OCI-LY3 (cell line): ENCODE measurements at regions not wholly inside any gene's neighbourhood (a gene's known extent, or its start where the extent isn't known, plus 50 kb on each side); places are given as distances from the start of the nearest gene placed in this dataset.

Source experiments
- H2AFZ ChIP-seq: fragments of 200-600, 300-600 bp; shearing (Covaris generic); 2 replicates; pipeline ENCODE4 v1.6.0; 2014; ENCODE audit warnings: antibody characterized with exemption, low read depth, low read length
- H3K27ac ChIP-seq: fragments of 200-600, 300-600 bp; sonication (generic); 2 replicates; pipeline ENCODE4 v1.5.1; 2014; ENCODE audit warnings: mild to moderate bottlenecking, low read length, moderate library complexity, mixed read lengths
- H3K27me3 ChIP-seq: fragments of 200-600, 300-600 bp; sonication (generic); 2 replicates; pipeline ENCODE4 v1.6.1; 2014; ENCODE audit warnings: low read depth, low read length, mixed read lengths
- H3K36me3 ChIP-seq: fragments of 200-600, 300-600 bp; sonication (generic); replicated peaks from 2 replicates; pipeline ENCODE3; 2014; ENCODE audit warnings: low read depth, low read length, mixed read lengths
- H3K4me1 ChIP-seq: fragments of 300-600, 200-600 bp; sonication (generic); 2 replicates; pipeline ENCODE4 v1.6.1; 2014; ENCODE audit warnings: low read length, mixed read lengths
- H3K4me2 ChIP-seq: fragments of 200-600, 300-600 bp; sonication (generic); 2 replicates; pipeline ENCODE4 v1.6.1; 2014; ENCODE audit warnings: low read length, mixed read lengths
- H3K4me3 ChIP-seq: fragments of 300-600, 200-600 bp; sonication (generic); 2 replicates; pipeline ENCODE4 v1.5.1; 2014; ENCODE audit warnings: antibody characterized with exemption, mild to moderate bottlenecking, low read length, moderate library complexity
- H3K79me2 ChIP-seq: fragments of 300-600, 200-600 bp; shearing (Covaris generic); 2 replicates; pipeline ENCODE4 v1.6.1; 2014; ENCODE audit warnings: mild to moderate bottlenecking, low read length, mixed read lengths
- H3K9ac ChIP-seq: fragments of 300-600, 200-600 bp; shearing (Covaris generic); 2 replicates; pipeline ENCODE4 v1.6.0; 2014; ENCODE audit warnings: mild to moderate bottlenecking, low read length, moderate library complexity
- H3K9me3 ChIP-seq: fragments of 200-600, 300-600 bp; shearing (Covaris generic); 2 replicates; pipeline ENCODE4 v1.6.1; 2014; ENCODE audit warnings: low read length, mixed read lengths; ENCODE audit not compliant: insufficient read depth
- H4K20me1 ChIP-seq: fragments of 200-600, 300-600 bp; sonication (generic); 2 replicates; pipeline ENCODE4 v1.6.1; 2016; ENCODE audit warnings: low read length, mixed read lengths; ENCODE audit not compliant: insufficient read depth
- EZH2phosphoT487 ChIP-seq: fragments of 200-600 bp; shearing (Covaris generic); IDR thresholded peaks from 2 replicates; pipeline ENCODE4 v1.6.1; 2018; ENCODE audit warnings: antibody characterized with exemption, mixed run types, low read depth
- TF ChIP-seq, protein P1 (sequence below): fragments of 200-600, 300-600 bp; sonication (generic); IDR thresholded peaks from 2 replicates; pipeline ENCODE4 v1.5.1; 2014; ENCODE audit warnings: antibody characterized with exemption, low read length, low read depth

- no peaks in the 10 kb centered on the region for H4K20me1 ChIP-seq
- no peaks in the 10 kb centered on the region for H3K36me3 ChIP-seq
- H3K4me3 ChIP-seq: no peak overlapping the region
- H2AFZ ChIP-seq: no peak overlapping the region
- H3K4me2 ChIP-seq: no peak overlapping the region
- TF ChIP-seq, protein P1, sequence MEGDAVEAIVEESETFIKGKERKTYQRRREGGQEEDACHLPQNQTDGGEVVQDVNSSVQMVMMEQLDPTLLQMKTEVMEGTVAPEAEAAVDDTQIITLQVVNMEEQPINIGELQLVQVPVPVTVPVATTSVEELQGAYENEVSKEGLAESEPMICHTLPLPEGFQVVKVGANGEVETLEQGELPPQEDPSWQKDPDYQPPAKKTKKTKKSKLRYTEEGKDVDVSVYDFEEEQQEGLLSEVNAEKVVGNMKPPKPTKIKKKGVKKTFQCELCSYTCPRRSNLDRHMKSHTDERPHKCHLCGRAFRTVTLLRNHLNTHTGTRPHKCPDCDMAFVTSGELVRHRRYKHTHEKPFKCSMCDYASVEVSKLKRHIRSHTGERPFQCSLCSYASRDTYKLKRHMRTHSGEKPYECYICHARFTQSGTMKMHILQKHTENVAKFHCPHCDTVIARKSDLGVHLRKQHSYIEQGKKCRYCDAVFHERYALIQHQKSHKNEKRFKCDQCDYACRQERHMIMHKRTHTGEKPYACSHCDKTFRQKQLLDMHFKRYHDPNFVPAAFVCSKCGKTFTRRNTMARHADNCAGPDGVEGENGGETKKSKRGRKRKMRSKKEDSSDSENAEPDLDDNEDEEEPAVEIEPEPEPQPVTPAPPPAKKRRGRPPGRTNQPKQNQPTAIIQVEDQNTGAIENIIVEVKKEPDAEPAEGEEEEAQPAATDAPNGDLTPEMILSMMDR: no peak
- no peak for TF ChIP-seq EZH2phosphoT487
- peaks cover 5% of the 10 kb centered on the region; the same call in 1 of the 2 replicates for H3K27me3 ChIP-seq
- H3K79me2 ChIP-seq: no peaks in the 10 kb centered on the region
- H3K9me3 ChIP-seq: no peaks in the 10 kb centered on the region
- peaks cover 8% of the 10 kb centered on the region for H3K4me1 ChIP-seq
- no peak overlapping the region for H3K9ac ChIP-seq
- H3K27ac ChIP-seq: no peak overlapping the region
Observed at GRCh38 chr15:85276921-85277320, 103.5 kb upstream of the AKAP13 start.

DNA sequence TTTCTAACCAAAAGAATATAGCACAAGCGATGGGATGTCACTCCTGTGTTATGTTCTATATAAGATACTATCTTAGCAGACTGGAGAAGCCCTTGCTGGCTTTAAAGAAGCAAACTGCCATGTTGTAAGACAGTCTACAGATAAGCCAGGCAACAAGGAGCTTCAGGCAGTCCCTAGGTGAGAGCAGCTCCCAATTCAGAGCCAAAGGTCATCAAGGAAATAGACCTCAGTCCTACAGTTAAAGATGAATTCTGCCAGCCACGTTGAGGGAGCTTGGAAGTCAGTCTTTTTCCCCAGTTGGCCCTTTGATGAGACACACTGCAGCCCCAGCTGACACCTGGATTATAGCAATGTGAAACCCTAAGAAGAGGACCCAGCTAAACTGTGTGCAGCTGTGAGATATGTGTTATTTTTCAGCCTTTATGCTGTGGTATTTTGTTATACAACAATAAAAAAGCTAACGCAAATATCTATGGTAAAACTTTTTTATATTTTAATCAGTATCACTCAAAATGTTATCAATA, 102.5 kb upstream of the AKAP13 start:
- H3K27me3 ChIP-seq: peaks cover 5% of the 10 kb centered on the region; the same call in 1 of the 2 replicates
- H3K79me2 ChIP-seq: no peaks in the 10 kb centered on the region
- TF ChIP-seq EZH2phosphoT487: no peak
- TF ChIP-seq, protein P1: no peak
- no peaks in the 10 kb centered on the region for H3K36me3 ChIP-seq
- H3K4me2 ChIP-seq: no peak overlapping the region
- no peak overlapping the region for H3K4me3 ChIP-seq
- H3K9me3 ChIP-seq: no peaks in the 10 kb centered on the region
- no peak overlapping the region for H3K9ac ChIP-seq
- H2AFZ ChIP-seq: no peak overlapping the region
- H4K20me1 ChIP-seq: no peaks in the 10 kb centered on the region
- H3K27ac ChIP-seq: no peak overlapping the region
- peaks cover 8% of the 10 kb centered on the region for H3K4me1 ChIP-seq

- H3K36me3 ChIP-seq: no peaks in the 10 kb centered on the region
- no peaks in the 10 kb centered on the region for H4K20me1 ChIP-seq
- H3K79me2 ChIP-seq: no peaks in the 10 kb centered on the region
- no peaks in the 10 kb centered on the region for H3K9me3 ChIP-seq
- H3K4me2 ChIP-seq: peak overlapping the region; percentile 55
- no peak overlapping the region for H2AFZ ChIP-seq
- peaks cover 5% of the 10 kb centered on the region; the same call in 1 of the 2 replicates for H3K27me3 ChIP-seq
- H3K4me1 ChIP-seq: peaks cover 19% of the 10 kb centered on the region
- no peak for TF ChIP-seq EZH2phosphoT487
- TF ChIP-seq, protein P1: no peak
- no peak overlapping the region for H3K27ac ChIP-seq
- H3K9ac ChIP-seq: no peak overlapping the region
- no peak overlapping the region for H3K4me3 ChIP-seq
Observed at GRCh38 chr15:85280203-85280602, 100.2 kb upstream of the AKAP13 start.

- no peak for TF ChIP-seq EZH2phosphoT487
- TF ChIP-seq, protein P1: no peak
- H3K4me2 ChIP-seq: no peak overlapping the region
- peaks cover 19% of the 10 kb centered on the region for H3K4me1 ChIP-seq
- H3K36me3 ChIP-seq: no peaks in the 10 kb centered on the region
- no peak overlapping the region for H3K9ac ChIP-seq
- H4K20me1 ChIP-seq: no peaks in the 10 kb centered on the region
- H3K79me2 ChIP-seq: no peaks in the 10 kb centered on the region
- H3K9me3 ChIP-seq: no peaks in the 10 kb centered on the region
- no peak overlapping the region for H3K4me3 ChIP-seq
- H3K27me3 ChIP-seq: peaks cover 5% of the 10 kb centered on the region; the same call in 1 of the 2 replicates
- H3K27ac ChIP-seq: no peak overlapping the region
- H2AFZ ChIP-seq: no peak overlapping the region
Observed at GRCh38 chr15:85281293-85281882, 99.0 kb upstream of the AKAP13 start.
